Globus pallidus (tissue), 1 donor: ENCODE measurements at regions not wholly inside any gene's neighbourhood (a gene's known extent, or its start where the extent isn't known, plus 50 kb on each side); places are given as distances from the start of the nearest gene placed in this dataset.
"Not testable (repeated sequence)": the region's sequence is repeated elsewhere in the genome, so short reads cannot be mapped to it uniquely, and the experiment has no call there.

ENCODE experiments used
- DNase-seq: peaks from one replicate; pipeline ENCODE4 v3.0.0-alpha.2; 2015; ENCODE audit warnings: low spot score

DNA sequence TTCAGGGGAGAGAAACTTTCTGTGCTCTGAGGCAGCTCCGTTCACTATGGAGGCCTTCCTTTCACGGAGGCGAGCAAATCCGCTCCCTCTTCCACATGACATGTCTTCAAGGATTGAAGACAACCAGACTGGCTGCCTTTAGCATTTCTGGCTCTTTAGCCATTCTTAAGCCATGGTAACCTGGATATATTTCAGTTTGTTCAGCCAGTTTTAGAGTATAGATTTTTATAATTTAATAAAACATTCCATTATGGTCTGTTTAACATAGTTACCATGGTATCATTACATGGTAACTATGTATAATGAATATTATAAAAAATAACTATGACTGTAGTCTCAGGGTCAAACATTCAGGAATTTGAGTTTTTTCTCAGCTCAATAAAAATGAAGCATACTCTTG, 54.2 kb upstream of the NFIA start:
- no peak for DNase-seq

DNA sequence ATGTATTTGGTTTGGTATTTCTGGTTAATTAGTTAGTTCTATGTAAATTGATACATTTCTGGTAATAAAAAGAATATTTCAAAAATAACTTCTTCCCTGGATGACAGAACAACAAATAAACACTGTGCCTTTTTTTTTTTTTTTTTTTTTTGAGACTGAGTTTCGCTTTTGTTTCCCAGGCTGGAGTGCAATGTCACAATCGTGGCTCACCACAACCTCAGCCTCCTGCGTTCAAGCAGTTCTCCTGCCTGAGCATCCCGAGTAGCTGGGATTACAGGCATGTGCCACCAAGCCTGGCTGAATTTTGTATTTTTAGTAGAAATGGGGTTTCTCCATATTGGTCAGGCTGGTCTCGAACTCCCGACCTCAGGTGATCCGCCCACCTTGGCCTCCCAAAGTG, 64.3 kb upstream of the NFIA start:
- DNase-seq = not testable (repeated sequence)

GRCh38 chr1:61017651-61018050, 64.7 kb upstream of the NFIA start:
- DNase-seq = no peak

DNA sequence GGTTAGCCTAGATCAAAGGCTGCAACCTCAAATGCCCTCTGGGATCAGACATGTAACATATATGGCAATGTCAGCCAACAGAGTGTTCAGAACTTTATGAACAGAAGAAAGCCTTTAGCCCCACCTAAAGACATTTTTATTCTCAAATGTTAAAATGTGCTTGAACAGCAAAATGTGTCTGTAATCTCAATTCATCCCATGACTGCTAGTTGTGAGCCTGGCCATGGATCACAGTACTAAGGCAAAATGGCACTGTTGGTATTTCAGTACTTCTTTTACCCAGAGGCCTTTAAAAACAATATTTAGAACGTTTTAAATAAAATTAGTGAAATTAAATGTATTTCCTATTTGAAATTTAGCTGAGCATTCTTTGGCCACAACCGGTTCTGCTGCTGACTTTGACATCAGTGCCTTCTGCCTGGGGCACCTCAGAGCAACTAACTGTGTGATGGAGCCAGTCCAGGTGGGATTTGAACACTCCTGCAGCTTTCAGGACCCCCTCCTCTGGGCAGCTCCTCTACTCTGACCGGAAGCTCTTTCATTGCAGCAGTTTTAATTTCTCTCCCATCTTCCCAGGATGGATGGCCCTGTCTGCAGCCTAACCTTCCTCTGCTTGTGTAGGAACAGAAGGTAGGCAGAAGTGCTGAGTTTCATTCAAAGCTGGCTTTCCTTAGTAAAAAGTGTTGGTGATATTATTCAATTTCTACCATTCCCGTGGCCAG, 68.3 kb upstream of the NFIA start:
- DNase-seq = no peak

- no peak for DNase-seq
Measured at GRCh38 chr1:61013189-61013945, 69.0 kb upstream of the NFIA start.

GRCh38 chr1:61012341-61012761, 70.0 kb upstream of the NFIA start:
- DNase-seq = no peak

DNA sequence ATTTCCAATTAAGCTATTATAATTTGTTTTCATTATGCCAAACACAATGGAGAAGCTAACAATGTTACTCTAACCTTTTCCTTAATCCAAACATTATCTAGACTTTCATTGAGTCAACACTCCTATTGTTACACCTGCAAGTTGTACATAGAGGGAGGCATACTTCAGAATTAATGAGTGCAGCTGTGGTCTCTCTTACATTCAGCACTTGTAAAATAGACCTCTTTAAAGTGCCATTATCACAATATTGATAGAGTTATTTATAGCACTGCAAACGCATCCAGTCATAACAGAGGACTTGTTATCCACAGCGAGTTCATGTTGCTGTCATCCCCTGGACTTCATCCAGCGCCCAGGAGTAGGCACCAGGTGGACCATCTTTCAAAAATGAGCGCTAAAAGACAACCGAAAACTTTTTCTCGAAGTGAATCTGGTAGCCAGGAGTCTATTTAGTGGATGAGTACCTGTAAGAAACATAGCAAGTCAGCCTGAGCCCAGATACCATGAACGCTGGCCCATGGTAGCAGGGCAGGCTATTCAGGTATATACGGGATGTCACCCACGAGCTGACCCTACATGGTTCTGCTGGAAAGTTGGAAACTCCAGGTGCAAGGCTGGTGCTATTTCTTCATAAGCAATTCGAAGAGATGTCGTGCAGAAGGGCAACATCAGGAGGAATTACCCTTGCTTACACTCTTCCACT, 70.6 kb upstream of the NFIA start:
- peak; percentile 16 for DNase-seq

DNA sequence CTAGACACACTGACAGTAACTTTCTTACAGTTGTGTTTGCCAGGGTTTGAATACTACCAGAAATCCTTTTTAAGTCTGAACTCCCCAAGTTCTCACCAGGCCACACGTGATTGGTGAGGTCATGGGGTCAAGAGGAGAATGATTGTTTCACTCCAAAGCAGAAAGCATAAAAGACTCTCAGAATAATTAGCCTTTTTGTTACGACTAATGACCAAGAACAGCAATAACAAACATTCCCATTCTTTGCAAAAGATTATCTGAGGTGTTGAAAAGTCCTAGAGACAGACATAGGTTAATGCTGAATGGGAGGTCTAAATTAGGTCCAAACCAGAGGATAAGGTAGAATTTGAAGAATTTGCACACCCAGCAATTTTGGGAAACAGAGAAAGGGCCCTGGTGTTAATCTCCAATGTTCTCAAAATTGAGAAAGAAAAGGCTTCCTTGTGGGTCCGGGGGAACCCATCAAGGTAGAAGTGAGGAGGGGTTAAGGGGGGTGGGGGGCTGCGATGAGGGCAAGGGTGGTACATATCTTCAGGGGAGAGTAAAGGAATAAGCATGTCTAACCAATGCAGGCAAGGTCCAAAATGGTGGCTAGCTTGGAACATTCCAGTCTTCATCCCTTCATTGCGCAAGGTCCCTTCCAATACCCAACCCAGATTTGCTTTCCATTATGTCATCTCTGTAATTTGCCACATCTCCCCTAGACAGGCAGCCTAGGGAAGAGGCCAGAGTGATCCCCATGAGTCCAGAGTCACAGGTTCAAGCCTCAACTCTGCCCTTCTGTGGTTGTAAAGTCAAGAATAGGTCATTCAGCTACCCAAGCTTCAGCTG, 74.6 kb upstream of the NFIA start:
- DNase-seq = no peak

GRCh38 chr1:61005614-61006580, 76.5 kb upstream of the NFIA start:
- peak; percentile 27 for DNase-seq

DNA sequence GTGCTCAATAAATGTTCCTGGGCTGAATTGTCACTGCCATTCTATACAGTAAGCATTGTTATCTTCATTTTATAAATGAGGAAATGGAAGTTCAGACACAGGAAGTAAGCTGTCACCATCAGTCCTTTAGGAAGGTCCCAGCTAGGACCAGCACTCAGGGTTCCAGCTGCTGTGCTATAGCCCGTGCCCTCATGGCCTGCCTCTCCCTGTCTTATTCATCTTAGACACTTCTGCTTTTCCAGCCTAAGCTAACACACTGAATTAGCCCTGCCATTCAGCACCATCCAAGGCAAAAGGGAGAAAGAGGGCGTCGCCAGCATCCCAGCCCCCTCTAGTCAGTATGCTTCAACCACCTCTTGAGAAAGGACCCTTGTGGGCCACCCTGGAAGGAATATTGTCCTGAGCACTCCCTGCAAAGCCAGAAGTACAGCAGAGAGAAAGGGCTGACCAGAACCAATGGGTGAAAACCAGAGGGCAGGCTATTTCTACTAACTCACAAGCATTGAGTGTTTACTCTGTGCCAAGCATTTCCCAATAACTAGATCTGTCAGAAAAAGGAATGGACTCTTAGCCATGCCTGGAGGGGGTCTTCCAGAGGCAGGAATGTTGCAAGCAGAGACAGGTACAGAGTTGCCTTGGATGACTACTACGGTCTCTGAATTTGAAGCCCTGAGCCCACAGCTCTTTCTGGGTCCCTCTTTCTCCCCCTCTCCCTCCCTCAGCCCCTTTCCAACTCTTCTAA, 77.9 kb upstream of the NFIA start:
- no peak for DNase-seq

- DNase-seq = no peak
Measured at GRCh38 chr1:61000327-61000726, 82.0 kb upstream of the NFIA start.

DNA sequence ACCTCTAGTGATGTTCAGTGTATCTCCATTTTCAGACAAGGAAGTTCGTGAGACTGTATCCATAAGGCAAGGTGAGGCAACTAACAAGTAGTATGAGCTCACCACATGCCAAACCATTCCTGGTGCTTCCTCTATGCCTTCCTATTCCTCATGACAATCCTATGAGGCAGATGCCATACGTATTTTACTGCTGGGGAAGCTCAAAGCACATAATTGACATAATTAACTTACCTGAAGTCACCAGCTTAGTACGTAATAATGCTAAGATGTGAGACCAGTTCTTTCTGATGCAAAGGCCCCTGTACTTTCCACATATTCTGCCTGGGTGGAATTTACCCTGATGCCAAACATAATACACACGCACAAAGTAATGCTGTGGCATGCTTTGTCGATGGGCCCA, 83.6 kb upstream of the NFIA start:
- no peak for DNase-seq

- no peak for DNase-seq
Measured at GRCh38 chr1:60994828-60995492, 87.4 kb upstream of the NFIA start.

DNA sequence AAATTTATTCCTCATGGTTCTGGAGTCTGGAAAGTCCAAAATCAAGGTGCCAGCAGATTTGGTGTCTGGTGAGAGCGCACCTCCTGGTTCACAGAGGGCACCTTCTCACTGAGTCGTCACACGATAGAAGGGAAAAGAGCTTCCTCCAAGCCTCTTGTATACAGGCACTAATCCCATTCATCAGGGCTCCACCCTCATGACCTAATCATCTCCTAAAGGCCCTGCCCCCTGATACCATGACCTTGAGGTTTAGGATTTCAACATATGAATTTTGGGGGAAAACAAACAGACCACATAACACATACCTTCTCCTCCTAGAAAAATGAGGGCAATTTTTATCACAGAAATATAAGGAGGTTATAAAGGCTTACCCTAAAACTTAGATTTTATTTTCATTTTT, 88.0 kb upstream of the NFIA start:
- DNase-seq = no peak

GRCh38 chr1:60992165-60992564, 90.2 kb upstream of the NFIA start:
- DNase-seq = no peak

DNA sequence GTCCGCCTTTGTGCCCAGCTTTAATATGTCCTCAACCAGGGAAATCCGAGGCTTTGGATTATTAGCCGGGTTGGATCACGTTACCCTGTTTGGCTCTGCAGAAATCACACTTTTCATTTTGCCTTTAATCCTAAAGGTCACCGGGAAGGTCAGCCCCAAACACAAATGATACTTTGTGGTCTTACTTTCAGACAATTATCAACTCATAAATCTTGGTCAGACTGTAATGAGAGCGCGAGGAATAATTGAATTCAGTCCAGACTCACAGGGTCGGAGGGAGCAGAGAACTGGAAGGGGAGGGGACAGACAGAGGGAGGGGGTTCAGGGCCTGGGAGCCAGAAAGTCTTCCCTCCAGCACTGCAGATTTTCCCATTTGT, 91.7 kb upstream of the NFIA start:
- DNase-seq = no peak

DNA sequence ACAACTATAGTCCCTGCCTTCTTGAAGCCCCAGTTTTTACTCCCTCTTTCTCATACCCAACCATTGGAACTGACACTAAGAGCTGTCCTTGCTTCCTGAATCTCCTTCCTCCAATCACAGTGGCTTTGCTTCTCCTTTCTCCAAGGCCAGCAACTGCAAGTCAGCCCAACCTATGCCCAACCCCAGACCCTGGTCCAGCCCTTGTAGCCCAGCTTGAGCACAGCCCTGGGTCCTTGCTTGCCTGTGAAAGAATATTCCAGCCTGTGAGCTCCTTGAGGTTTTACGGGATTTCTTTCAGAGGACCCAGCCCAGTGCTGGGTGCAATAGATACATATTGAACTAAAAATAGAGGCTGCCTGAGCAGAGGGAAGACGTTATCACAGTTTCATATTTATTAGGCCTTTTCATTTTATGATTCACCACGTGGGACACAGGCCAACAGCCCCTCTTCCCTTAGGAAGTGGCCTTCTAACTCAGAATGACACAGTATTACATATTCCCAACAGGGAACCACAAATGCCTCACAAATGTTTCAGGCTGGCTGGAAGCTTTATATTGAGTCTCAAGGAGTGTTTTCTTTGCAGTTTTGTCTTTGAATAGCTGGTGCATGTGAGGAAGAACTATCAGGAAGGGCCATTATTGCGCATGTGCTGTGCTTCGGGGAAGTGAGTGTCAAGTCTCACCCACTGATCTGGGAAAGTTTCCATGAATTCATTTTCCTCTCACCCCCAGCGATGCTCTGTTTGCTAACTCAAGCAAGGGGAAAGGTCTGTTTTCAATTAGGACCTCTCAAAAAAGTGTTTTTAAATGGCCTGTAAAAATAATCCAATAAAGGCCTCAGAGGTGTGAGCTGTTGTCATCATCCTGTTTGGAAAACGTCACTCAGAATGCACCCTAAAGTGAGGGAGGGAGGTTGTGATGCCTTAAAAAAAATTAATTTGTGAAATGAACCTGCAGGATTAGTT, 92.3 kb upstream of the NFIA start:
- DNase-seq = no peak

DNA sequence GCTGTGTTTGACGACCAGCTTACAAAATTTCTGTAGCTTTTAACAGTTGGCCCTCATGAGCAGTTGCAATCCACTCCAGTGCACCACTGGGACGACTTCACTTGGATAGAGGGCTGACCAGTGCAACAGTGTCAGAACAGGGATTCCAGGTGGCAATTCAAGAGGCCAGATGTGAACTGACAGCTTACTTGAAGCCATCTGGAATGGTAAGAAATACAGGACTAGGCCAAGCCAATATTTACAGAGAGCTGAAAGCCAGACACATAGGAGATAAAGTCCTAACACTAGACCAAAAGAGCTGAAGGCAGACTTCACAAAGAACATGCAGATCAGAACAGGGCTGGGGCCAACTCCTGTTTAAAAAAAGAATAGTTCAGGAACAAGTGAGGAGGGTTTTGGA, 93.5 kb upstream of the NFIA start:
- DNase-seq = no peak

DNA sequence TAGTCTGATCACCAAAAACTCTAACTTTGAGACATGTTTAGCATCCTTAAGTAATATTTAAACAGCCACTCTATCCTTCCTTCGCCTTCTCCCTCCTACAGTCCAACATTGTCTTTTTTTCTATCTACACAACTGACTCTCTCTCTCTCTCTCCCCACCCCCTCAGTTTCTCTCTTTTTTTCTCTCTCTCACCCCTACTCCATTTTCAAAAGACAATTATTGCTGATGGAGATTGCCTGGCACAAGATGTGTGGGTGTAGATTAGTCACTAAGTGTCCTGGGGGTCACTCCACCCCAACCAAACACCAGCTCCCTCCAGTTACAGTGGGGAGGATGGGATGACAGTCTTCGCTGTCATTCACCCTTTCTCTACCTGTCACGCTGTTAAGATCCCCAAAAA, 94.5 kb upstream of the NFIA start:
- DNase-seq = no peak
